GM23248 (cell line): ENCODE measurements at regions not wholly inside any gene's neighbourhood (a gene's known extent, or its start where the extent isn't known, plus 50 kb on each side); places are given as distances from the start of the nearest gene placed in this dataset.

Experiments
- EZH2 ChIP-seq: fragments of 200-600 bp; sonication (generic); IDR thresholded peaks from 2 replicates; pipeline ENCODE4 v1.6.1; 2018; ENCODE audit warnings: antibody characterized with exemption, mild to moderate bottlenecking; ENCODE audit not compliant: insufficient read depth, poor library complexity, severe bottlenecking
- EZH2phosphoT487 ChIP-seq: fragments of 200-600 bp; sonication (generic); IDR thresholded peaks from 2 replicates; pipeline ENCODE4 v1.6.1; 2018; ENCODE audit warnings: antibody characterized with exemption, moderate library complexity, mild to moderate bottlenecking, low read depth; ENCODE audit not compliant: insufficient read depth

DNA sequence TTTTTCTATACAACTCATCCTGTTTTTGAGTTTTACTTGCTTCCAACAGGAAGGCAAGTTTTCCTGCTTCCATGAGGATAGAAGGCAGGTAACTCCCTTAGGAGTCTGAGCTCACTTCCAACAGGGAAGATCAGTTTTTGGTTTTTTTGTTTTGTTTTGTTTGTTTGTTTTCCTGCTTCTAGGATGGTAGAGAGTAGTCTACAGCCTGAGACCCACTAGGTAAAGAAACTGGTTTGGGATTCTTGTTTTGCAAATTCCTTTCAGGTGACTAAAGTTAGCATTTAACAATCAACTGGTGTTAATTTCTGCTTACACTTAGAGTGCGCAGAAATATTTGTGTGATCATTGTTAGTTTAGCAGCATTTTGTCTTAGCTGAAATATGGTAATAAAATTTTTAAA, 227.8 kb upstream of the TACR3 start:
- no peak for TF ChIP-seq EZH2
- TF ChIP-seq EZH2phosphoT487 = no peak
